BE2C (cell line): ENCODE measurements at regions not wholly inside any gene's neighbourhood (a gene's known extent, or its start where the extent isn't known, plus 50 kb on each side); places are given as distances from the start of the nearest gene placed in this dataset.

ENCODE experiments used
- DNase-seq: peaks from one replicate; pipeline ENCODE4 v3.0.0-alpha.2; 2020
- H3K27me3 ChIP-seq: fragments of 250-450 bp; sonication (Bioruptor Pico); 2 replicates; pipeline ENCODE4 v1.5.1; 2020; ENCODE audit warnings: mild to moderate bottlenecking
- H3K36me3 ChIP-seq: fragments of 250-450 bp; sonication (Bioruptor Pico); 2 replicates; pipeline ENCODE4 v1.5.1; 2020; ENCODE audit warnings: mild to moderate bottlenecking
- H3K4me1 ChIP-seq: fragments of 250-450 bp; sonication (Bioruptor Pico); 2 replicates; pipeline ENCODE4 v1.5.1; 2020
- H3K4me3 ChIP-seq: 2 replicates; pipeline ENCODE4 v1.5.1; 2011; ENCODE audit warnings: low read depth, low read length
- H3K9me3 ChIP-seq: fragments of 250-450 bp; sonication (Bioruptor Pico); 2 replicates; pipeline ENCODE4 v1.5.1; 2020
- TF ChIP-seq, protein P1 (sequence below): IDR thresholded peaks from 2 replicates; pipeline ENCODE4 v1.5.1; 2012; ENCODE audit warnings: mild to moderate bottlenecking, low read depth, low read length

DNA sequence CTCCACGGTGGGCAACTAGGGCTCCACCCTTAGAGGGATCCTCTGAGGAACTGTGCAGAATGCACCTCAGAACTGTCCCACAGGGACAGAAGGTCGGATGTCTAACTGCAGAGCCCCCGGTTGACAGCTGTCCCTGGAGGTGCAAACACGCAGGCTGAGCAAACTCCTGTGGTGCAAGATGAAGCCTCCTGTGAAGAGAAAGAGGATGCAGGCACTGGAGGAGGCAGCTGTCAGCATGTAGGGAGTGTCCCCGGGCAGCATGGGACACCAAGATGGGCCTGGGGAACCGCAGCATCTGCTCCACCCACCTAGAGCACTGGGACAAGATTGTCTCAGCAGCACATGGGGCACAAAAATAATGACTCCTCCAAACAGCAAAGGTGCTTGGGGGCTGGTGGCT lies 258.9 kb downstream of the ABHD5 start:
- no peaks in the 10 kb centered on the region for H3K9me3 ChIP-seq
- no peaks in the 10 kb centered on the region for H3K4me1 ChIP-seq
- DNase-seq = no peak
- TF ChIP-seq, protein P1, sequence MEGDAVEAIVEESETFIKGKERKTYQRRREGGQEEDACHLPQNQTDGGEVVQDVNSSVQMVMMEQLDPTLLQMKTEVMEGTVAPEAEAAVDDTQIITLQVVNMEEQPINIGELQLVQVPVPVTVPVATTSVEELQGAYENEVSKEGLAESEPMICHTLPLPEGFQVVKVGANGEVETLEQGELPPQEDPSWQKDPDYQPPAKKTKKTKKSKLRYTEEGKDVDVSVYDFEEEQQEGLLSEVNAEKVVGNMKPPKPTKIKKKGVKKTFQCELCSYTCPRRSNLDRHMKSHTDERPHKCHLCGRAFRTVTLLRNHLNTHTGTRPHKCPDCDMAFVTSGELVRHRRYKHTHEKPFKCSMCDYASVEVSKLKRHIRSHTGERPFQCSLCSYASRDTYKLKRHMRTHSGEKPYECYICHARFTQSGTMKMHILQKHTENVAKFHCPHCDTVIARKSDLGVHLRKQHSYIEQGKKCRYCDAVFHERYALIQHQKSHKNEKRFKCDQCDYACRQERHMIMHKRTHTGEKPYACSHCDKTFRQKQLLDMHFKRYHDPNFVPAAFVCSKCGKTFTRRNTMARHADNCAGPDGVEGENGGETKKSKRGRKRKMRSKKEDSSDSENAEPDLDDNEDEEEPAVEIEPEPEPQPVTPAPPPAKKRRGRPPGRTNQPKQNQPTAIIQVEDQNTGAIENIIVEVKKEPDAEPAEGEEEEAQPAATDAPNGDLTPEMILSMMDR = no peak
- no peaks in the 10 kb centered on the region for H3K27me3 ChIP-seq
- H3K36me3 ChIP-seq = no peaks in the 10 kb centered on the region
- H3K4me3 ChIP-seq = no peak overlapping the region

GRCh38 chr3:43950775-43951174 lies 260.0 kb downstream of the ABHD5 start:
- TF ChIP-seq, protein P1 = no peak
- Histone ChIP-seq H3K4me1 (no peaks in the 10 kb centered on the region), H3K4me3 (no peak overlapping the region), H3K27me3 (no peaks in the 10 kb centered on the region), H3K36me3 (no peaks in the 10 kb centered on the region), H3K9me3 (no peaks in the 10 kb centered on the region)
- DNase-seq = no peak

GRCh38 chr3:43951813-43952212 lies 261.1 kb downstream of the ABHD5 start:
- no peaks in the 10 kb centered on the region for H3K27me3 ChIP-seq
- DNase-seq = no peak

DNA sequence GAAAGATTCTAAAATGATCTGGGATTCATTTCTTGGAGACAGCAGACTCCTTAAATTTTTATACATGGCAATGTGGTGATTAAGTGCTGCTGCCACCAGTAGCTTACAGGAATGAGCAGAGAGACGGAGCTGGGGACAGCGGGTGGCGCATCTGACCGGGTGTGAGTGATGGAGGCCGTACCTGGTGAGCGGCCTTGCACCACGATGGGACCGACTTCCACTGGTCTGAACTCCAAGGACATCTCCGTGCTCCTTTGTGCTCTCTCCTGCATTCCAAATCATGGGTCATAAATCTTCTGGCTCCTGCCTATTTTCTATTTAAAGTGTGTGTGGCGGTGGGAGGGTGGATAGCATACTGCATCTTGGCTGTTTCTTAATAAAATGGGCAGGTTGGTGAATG lies 262.6 kb downstream of the ABHD5 start:
- H3K27me3 ChIP-seq = no peaks in the 10 kb centered on the region
- no peaks in the 10 kb centered on the region for H3K4me1 ChIP-seq
- no peaks in the 10 kb centered on the region for H3K9me3 ChIP-seq
- no peaks in the 10 kb centered on the region for H3K36me3 ChIP-seq
- DNase-seq = no peak
- TF ChIP-seq, protein P1 = no peak
- no peak overlapping the region for H3K4me3 ChIP-seq

More at GRCh38 chr3:43951813-43952212, 261.1 kb downstream of the ABHD5 start:
- H3K4me1 ChIP-seq = no peaks in the 10 kb centered on the region
- no peak overlapping the region for H3K4me3 ChIP-seq
- no peaks in the 10 kb centered on the region for H3K36me3 ChIP-seq
- no peaks in the 10 kb centered on the region for H3K9me3 ChIP-seq
- TF ChIP-seq, protein P1 = no peak

- no peaks in the 10 kb centered on the region for H3K4me1 ChIP-seq
- H3K36me3 ChIP-seq = no peaks in the 10 kb centered on the region
- DNase-seq = peak; percentile 49
- no peaks in the 10 kb centered on the region for H3K9me3 ChIP-seq
- TF ChIP-seq, protein P1 = no peak
- no peaks in the 10 kb centered on the region for H3K27me3 ChIP-seq
- H3K4me3 ChIP-seq = no peak overlapping the region
These were observed 263.3 kb downstream of the ABHD5 start for GRCh38 chr3:43953814-43954692.

DNA sequence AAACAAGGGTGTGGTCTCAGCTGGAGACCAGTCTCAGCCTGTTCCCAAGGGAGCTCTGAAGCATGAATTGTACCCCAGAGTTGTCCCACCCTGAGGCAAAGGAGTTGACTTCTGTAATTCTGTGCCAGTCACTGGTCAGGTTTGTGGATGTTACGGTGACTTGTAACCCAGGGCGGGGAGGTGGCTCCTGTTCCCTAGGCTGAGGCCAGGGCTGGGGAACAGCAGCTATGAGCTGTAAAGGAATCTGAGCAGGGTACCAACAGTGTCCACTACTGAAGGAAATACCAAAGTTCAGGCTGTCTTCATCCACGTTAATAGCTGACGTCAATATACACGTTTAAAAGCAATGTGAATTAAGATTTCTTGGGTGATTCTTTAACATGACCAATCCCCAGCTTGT lies 266.2 kb downstream of the ABHD5 start:
- DNase-seq = no peak
- no peak overlapping the region for H3K4me3 ChIP-seq
- no peaks in the 10 kb centered on the region for H3K4me1 ChIP-seq
- no peaks in the 10 kb centered on the region for H3K36me3 ChIP-seq
- no peaks in the 10 kb centered on the region for H3K9me3 ChIP-seq
- H3K27me3 ChIP-seq = no peaks in the 10 kb centered on the region
- TF ChIP-seq, protein P1 = no peak
